ENCODE measurements at regions not wholly inside any gene's neighbourhood (a gene's known extent, or its start where the extent isn't known, plus 50 kb on each side); places are given as distances from the start of the nearest gene placed in this dataset.

GRCh38 chr16:58912571-58912970 is 178.5 kb upstream of the GOT2 start:
- POLR2A ChIA-PET, result interaction anchor here (0.7 kb wide), 1 partner anchor 285 kb away, joined by 3 read pairs; no protein-coding TSS in a partner anchor
- CTCF ChIA-PET, result no interaction called here
- no peaks in the 10 kb centered on the region for H3K27me3 ChIP-seq (replicated peaks in 1 of 2; ENCODE audit: control insufficient read depth in 2 of 2, insufficient read depth in 2 of 2, low read length in 1 of 2)
- H3K79me2 ChIP-seq (ENCODE audit: control insufficient read depth, insufficient read depth, low read length), result no peaks in the 10 kb centered on the region
- no peak overlapping the region for H3K27ac ChIP-seq (ENCODE audit: control insufficient read depth, insufficient read depth)
- H3K36me3 ChIP-seq (ENCODE audit: control insufficient read depth in 2 of 2, insufficient read depth in 2 of 2, low read length in 1 of 2), result no peaks in the 10 kb centered on the region
- RAD21 ChIA-PET (ENCODE audit: unreplicated experiment), result interaction anchor here (1.3 kb wide), 1 partner anchor 59 kb away, joined by 4 read pairs; no protein-coding TSS in a partner anchor
- TF ChIP-seq HCFC1 (IDR thresholded peaks at IDR 0.05; ENCODE audit: low read length) (no peak), CBX5 (IDR thresholded peaks at IDR 0.05; ENCODE audit: low read depth) (no peak), HDAC2 (IDR thresholded peaks at IDR 0.05) (no peak), IKZF1 (conservative IDR thresholded peaks at IDR 0.05) (no peak), MEF2B (IDR thresholded peaks at IDR 0.05; ENCODE audit: partially characterized antibody, poor library complexity, severe bottlenecking) (no peak), ZBTB40 (IDR thresholded peaks at IDR 0.05; ENCODE audit: borderline replicate concordance) (no peak), PML (IDR thresholded peaks at IDR 0.05; ENCODE audit: low read length) (no peak), SIN3A (IDR thresholded peaks at IDR 0.05; ENCODE audit: low read depth, low read length) (no peak), NKRF (conservative IDR thresholded peaks at IDR 0.05) (no peak), YBX1 (IDR thresholded peaks at IDR 0.05) (no peak)
- no peak overlapping the region for H3K4me3 ChIP-seq
- FAIRE-seq (no peak), DNase-seq (ENCODE audit: low read depth, low spot score) (no peak), ATAC-seq (no peak)
- H3K9me3 ChIP-seq (replicated peaks; ENCODE audit: control insufficient read depth, insufficient read depth, low read length), result no peaks in the 10 kb centered on the region
- no peaks in the 10 kb centered on the region for H4K20me1 ChIP-seq (ENCODE audit: control insufficient read depth, insufficient read depth)
- SMC1A ChIA-PET (ENCODE audit: uncharacterized antibody, unreplicated experiment), result interaction anchor here (0.6 to 1.5 kb wide), 2 partner anchors 27 to 59 kb away, joined by 3 to 5 read pairs; no protein-coding TSS in a partner anchor
- in situ Hi-C loops (cut with MboI) (no loop called here), intact Hi-C loops (cut with micrococcal nuclease; ENCODE audit: unreplicated experiment) (no loop called here)
- H3K4me2 ChIP-seq (ENCODE audit: control insufficient read depth, insufficient read depth), result no peak overlapping the region
- no peak overlapping the region for H3K9ac ChIP-seq (ENCODE audit: control insufficient read depth, insufficient read depth, low read length)
- no TSS peak for BruUV-seq (replicated peaks)
- no peak overlapping the region for H2AFZ ChIP-seq (ENCODE audit: control insufficient read depth, low read depth, low read length)
- H3K4me1 ChIP-seq (ENCODE audit: control insufficient read depth, insufficient read depth, low read length), result no peaks in the 10 kb centered on the region
